T47D (cell line): ENCODE measurements at regions not wholly inside any gene's neighbourhood (a gene's known extent, or its start where the extent isn't known, plus 50 kb on each side); places are given as distances from the start of the nearest gene placed in this dataset.

ENCODE experiments used
- DNase-seq, 2 experiments: peaks; one replicate each; pipeline versions ENCODE4 v3.0.0 to v3.0.0-alpha.2; 2011 to 2012; ENCODE audit warnings: low read depth in 1 of 2, low spot score in 1 of 2
- JUND ChIP-seq: IDR thresholded peaks from 2 replicates; pipeline ENCODE4 v1.6.1; 2012; ENCODE audit warnings: low read depth
- in situ Hi-C: cut with HindIII; loops from 2 replicates; pipeline ENCODE4 v1.10.0; 2016; ENCODE audit warnings: low sequenced_read_pairs, low pct_unique_long_range_greater_than_20kb

DNA sequence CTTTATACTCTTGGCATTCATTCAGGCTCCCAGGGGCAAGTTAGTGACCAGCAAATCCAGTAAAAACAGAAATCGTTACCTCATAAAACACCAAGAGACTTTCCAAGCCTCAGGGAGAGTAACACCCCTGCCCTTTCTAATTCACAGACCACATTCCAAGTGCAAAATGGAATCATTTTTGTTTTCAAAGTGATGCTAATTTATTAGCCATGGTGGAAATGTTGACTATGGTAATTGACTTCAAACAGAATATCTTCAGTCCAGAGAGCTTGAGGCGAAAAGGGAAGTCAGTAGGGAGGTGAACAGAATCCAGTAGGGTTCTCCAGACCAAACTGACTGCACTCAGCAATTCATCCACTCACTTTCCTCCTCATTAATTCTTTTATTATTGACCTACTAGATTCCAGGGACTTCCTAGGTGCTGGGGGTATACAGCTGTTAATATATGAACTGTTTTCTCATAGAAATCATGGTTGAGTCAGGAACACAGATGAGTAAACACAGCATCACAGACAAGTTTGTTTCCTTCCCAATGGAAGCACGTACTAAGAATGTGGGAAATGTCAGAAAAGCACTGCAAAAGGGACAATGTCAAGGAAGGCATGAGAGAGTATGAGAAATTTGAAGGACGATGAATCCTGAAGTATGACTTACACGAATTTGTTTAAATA is 388.5 kb upstream of the C1orf87 start:
- DNase-seq, result peak in 1 of 2 experiments; percentile 8
- in situ Hi-C loops, result no loop called here
- TF ChIP-seq JUND, result no peak

DNA sequence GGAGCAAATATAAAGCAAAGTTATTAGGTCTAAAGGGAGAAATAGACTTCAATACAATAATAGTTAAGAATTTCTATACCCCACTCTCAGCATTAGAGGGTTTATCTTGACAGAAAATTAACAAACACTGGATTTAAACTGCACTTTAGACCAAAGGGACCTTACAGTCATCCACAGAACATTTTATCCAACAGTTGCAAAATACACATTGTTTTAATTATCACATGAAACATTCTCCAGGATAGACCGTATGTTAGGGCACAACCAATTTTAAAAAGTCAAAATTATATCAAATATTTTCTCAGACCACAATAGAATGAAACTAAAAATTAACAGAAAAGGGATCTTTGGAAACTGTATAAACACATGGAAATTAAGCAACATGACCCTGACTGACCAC is 384.5 kb upstream of the C1orf87 start:
- DNase-seq, result no peak
- no peak for TF ChIP-seq JUND
- in situ Hi-C loops, result no loop called here

DNA sequence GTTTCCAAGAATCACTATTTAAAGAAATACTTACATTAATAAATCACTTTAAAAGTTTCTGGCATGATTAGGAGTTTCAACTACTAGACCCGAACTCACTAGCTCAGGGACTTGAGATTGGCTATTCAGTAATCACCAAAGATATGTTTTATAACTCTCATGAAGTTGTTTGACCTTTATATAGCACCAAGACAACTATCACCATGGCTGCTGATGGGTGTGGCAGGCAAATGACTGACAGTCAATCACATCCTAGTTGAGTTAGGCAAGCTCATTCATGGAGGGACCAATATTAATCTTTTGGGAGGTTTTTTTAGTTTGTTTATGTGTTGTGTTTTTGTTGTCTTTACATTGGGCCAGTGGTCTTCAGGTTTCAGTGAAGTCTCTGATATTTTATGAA is 376.3 kb upstream of the C1orf87 start:
- no peak for TF ChIP-seq JUND
- no peak for DNase-seq
- in situ Hi-C loops, result no loop called here

DNA sequence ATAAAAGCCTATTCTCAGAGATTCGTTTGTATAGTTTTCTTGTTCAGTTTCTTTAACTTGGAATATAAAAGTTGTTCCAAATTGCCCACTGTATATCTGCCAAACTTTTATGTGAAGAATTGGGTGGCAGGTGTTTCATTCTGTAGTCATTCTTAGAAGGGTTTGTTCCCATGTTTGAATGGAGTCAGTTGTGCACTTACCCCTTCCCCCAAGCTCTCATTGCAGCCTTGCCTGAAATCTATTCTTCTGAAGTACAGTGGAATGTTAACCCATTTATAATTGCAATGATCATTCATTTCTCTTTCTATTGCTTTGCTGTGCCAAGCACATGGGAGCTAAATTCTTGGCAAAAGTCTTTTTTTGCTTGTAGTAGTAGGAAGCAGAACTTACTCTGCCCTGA is 375.3 kb upstream of the C1orf87 start:
- DNase-seq, result no peak
- TF ChIP-seq JUND, result no peak
- in situ Hi-C loops, result no loop called here

DNA sequence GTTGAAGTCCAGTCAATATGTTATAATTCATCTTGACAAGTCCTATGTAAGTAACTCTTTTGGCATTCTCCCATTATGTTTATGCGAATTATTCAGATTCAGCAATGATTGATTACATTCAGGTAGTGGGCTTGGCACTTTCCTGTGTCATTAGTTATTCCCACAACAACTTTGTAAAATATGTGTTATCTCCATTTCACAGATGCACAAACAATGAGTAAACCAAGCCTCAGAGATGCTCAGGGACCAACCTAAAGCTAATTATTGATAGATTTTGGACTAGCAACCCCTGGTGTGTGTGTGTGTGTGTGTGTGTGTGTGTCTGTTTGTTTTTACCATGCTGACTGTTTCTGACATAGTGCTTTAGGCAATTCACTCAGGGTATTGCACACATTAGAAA is 371.1 kb upstream of the C1orf87 start:
- TF ChIP-seq JUND, result no peak
- no peak for DNase-seq
- in situ Hi-C loops, result no loop called here

DNA sequence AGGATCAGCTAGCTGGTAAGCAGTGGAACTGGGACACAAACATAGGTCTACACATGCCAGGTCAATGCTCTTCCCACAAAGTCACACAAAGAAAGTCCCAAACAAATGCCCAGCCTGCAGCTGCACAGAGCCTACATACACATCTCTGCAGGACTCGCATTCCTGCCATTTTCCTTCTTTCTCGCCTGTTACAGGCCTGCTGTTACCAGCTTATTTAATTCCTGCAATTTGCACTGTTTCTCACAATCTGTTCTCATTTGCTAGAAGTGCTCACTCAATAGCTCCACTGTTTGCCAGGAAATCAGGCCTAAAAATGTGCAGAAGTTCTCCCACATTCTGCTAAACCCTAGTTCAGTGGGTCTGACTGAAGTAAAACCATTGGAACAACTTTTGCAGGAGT is 362.6 kb upstream of the C1orf87 start:
- TF ChIP-seq JUND, result no peak
- in situ Hi-C loops, result no loop called here
- DNase-seq, result no peak

DNA sequence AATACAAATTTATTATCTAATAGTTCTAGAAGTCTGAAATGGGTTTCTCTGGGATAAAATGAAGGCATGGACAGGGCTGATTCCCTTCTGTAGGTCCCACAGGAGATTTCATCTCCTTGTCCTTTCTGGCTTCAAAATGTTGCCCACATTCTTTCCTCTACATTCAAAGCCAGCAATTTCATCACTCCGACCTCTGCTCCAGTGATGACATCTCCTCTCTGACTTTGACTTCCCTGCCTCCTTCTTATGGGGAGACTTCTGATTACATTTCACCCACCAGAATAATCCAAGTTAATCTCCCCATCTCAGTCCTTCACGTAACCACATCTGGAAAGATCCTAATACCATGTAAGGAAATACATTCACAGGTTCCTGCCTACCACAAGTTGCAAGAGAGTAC is 358.0 kb upstream of the C1orf87 start:
- in situ Hi-C loops, result no loop called here
- no peak for DNase-seq
- TF ChIP-seq JUND, result no peak

DNA sequence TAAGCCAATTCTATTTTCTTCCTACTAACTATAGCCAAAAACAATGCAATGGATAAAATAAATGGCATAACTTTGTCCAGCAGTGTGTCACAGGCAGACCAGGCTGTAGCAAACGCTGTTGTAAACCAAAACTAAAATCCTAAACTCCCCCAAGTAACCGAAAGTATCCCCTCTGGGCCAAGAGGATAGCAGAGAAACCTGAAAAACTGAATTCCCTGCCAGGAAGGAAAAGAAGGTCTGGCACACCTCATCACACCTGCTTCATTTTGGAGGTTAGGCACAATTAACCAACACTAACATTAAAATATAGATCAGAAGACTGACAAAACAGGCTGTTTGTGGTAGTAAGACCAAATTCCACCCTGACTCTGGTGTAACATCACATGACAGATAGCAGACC is 356.8 kb upstream of the C1orf87 start:
- DNase-seq, result peak in 1 of 2 experiments; percentile 42
- no peak for TF ChIP-seq JUND

DNA sequence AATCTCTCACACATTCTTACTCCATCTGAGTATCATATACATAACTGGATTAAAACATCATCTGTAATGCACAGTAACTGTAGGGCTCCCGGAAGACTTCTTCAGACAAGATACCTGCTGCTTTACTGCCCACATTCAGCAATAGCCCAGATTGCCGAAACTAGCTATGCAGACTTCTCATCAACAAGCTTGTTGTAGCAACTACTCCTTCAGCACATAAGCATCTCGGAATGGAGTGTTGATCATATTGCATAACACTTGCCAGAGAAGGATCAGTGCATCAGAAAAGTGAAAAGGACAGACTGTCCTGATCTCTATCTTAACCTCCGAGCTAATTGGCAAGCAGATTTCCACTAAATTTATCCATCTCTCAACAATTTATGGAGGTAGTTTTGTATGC is 354.6 kb upstream of the C1orf87 start:
- TF ChIP-seq JUND, result no peak
- DNase-seq, result peak in 1 of 2 experiments; percentile 14
- in situ Hi-C loops, result no loop called here

More for the DNA sequence above, 356.8 kb upstream of the C1orf87 start:
- in situ Hi-C loops, result no loop called here

DNA sequence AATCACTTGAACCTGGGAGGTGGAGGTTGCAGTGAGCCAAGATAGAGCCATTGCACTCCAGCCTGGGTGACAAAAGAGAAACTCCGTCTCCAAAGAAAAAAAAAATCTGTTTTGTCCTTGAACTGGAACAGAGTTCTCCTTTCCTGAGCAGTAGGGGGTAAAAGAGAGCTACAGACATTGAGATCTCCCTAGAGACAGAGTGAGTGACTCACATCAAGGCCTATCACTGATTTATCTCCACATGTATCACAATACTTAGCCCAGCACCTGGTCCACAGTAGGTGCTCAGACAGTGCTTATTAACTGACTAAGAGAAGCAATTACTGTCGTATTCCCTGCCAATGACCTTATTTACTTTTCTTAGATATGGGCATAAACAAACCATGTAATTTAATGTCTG is 354.1 kb upstream of the C1orf87 start:
- TF ChIP-seq JUND, result no peak
- DNase-seq, result no peak
- in situ Hi-C loops, result no loop called here

DNA sequence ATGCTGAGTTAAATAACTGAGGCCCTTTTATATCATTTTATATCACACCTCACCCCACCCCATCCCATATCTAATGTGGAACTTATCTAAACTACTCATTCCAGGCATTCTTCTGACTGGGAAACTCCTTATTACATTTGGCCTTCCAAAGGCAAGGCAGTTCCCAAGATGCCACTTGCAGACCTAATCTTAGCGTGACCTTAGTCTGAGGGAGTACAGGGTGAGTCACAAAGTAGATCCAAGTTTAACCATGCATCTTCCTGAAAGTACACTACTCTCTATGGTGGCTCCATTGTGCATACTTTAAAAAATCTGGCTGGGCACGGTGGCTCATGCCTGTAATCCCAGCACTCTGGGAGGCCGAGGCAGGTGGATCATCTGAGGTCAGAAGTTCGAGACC is 353.6 kb upstream of the C1orf87 start:
- no peak for DNase-seq

DNA sequence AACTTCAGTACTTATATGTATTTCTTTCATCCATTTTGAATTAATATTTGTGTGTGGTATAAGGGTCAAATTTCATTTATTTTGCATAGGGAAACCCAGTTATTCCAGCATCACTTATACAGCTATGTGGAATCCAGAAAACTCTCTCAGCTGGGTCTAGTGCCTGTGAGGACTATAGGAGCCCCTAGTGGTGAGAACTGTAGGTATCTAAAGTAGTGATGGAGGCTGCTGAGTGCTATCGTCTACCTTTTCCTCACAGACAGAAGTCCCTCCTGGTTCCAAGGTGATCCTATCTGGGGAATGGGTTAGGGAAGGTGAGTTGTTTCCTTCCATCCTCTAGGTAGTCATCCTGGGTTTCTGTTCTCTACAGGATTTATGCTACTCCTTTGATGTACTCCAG is 352.0 kb upstream of the C1orf87 start:
- TF ChIP-seq JUND, result no peak
- DNase-seq, result peak; percentile 26 to 31
- in situ Hi-C loops, result no loop called here

More for the DNA sequence above, 353.6 kb upstream of the C1orf87 start:
- no peak for TF ChIP-seq JUND
- in situ Hi-C loops, result no loop called here

DNA sequence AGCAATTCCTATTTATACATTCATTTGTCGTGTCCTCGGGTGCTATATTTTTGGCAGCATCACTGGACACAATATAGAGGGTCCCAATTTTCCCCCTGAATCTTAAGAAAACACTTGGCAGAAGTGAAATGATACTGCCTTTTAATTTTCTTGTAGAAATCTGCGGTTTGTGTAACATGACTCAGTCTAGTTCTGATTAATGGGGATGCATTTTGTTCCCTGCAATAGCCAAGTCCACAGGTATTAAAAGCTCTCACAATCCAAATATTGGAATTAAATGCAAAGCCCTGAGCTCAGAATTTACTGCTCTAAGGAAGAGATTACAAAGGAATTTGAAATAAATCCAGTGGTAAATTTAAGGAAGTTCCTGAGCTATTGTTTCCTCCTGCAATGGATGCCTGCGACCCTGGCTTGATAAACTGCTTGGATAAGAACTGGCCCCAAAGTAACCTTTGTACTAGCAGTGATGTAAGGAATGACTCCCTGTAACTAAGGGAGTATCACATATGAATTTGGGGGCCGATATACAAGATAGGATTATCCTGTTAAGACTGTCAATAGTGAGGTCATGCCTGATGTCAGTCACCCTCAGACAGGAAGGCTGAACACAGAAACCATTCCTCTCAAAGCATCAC is 349.7 kb upstream of the C1orf87 start:
- no peak for DNase-seq
- in situ Hi-C loops, result no loop called here
- TF ChIP-seq JUND, result no peak

DNA sequence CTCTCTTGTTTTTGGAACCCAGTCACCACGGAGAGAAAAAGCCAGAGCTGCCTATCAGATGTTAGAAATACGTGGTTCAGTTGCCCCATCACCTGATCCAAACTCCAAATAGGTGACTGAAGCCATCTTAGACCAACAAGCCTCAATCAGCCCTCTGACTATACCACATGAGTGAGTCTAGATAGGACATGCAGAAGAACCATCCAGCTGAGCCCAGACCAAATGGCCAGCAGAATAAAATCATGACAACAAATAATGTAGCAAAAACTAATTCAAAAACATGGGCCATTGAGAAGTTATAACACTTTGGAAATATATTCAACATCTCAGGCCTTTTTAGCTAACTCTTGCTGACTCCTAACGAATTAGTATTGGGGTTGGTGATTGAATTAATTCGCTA is 348.4 kb upstream of the C1orf87 start:
- no peak for DNase-seq

More for the DNA sequence above, 348.4 kb upstream of the C1orf87 start:
- in situ Hi-C loops, result no loop called here
- TF ChIP-seq JUND, result no peak
